ENCODE measurements at regions not wholly inside any gene's neighbourhood (a gene's known extent, or its start where the extent isn't known, plus 50 kb on each side); places are given as distances from the start of the nearest gene placed in this dataset.

- no peaks in the 10 kb centered on the region; a peak in 3 of 7 replicates for H3K36me3 Mint-ChIP-seq (ENCODE audit: insufficient read depth in 1 of 3, low read depth in 3 of 3)
- peaks cover 16 to 18% of the 10 kb centered on the region in 2 experiments for H3K4me1 Mint-ChIP-seq
Measured at GRCh38 chr4:186982160-186982559, 258.5 kb upstream of the FAT1 start.

More at GRCh38 chr4:186982160-186982559, 258.5 kb upstream of the FAT1 start:
- Histone ChIP-seq H3T11ph (ENCODE audit: low read length) (no peak overlapping the region), H3K4ac (ENCODE audit: low read depth, low read length) (no peak overlapping the region), H3K56ac (ENCODE audit: insufficient read length, low read depth, low read length) (no peak overlapping the region), H2BK15ac (ENCODE audit: low read depth, low read length) (no peak overlapping the region), H3K14ac (ENCODE audit: insufficient read depth, low read length) (no peak overlapping the region), H4K20me1 (ENCODE audit: control insufficient read depth, insufficient read depth, insufficient read length) (no peaks in the 10 kb centered on the region), H2AFZ (ENCODE audit: low read length) (no peak overlapping the region), H4K8ac (replicated peaks; ENCODE audit: insufficient read length, low read depth, low read length) (no peak overlapping the region), H3K4me2 (ENCODE audit: insufficient read depth, insufficient read length, low read length) (no peak overlapping the region), H3K79me2 (ENCODE audit: insufficient read depth, low read length) (no peaks in the 10 kb centered on the region), H3K9me3 (ENCODE audit: control insufficient read depth, low read depth, low read length) (no peaks in the 10 kb centered on the region), H2BK120ac (ENCODE audit: low read depth, low read length, poor library complexity, severe bottlenecking) (no peak overlapping the region), H2BK5ac (ENCODE audit: insufficient read length, low read length) (no peak overlapping the region), H2AK5ac (ENCODE audit: insufficient read length, low read length) (no peak overlapping the region), H3K79me1 (ENCODE audit: insufficient read depth, low read depth, low read length, poor library complexity, severe bottlenecking) (no peaks in the 10 kb centered on the region), H3K27ac (ENCODE audit: insufficient read length, low read depth, low read length) (no peak overlapping the region), H3K9ac (ENCODE audit: extremely low read depth, insufficient read length, low read length) (no peak overlapping the region), H4K5ac (ENCODE audit: insufficient read length, low read depth, low read length) (no peak overlapping the region), H3K23ac (ENCODE audit: insufficient read length, low read depth, low read length) (no peak overlapping the region), H4K91ac (ENCODE audit: insufficient read length, low read depth, low read length) (no peak overlapping the region), H2BK12ac (ENCODE audit: insufficient read length, low read depth, low read length) (no peak overlapping the region), H3K18ac (ENCODE audit: insufficient read length, low read depth, low read length) (no peak overlapping the region), H3K27me3 (ENCODE audit: insufficient read depth, low read length) (no peaks in the 10 kb centered on the region), H3K4me1 (ENCODE audit: insufficient read depth, low read length) (no peaks in the 10 kb centered on the region; the same call in 1 of the 2 replicates), H2BK20ac (ENCODE audit: low read depth, low read length, poor library complexity, severe bottlenecking) (no peak overlapping the region), H3K23me2 (ENCODE audit: insufficient read length, low read depth, low read length, poor library complexity, severe bottlenecking) (no peaks in the 10 kb centered on the region)
- H3K4me3 Mint-ChIP-seq: no peak overlapping the region
- no peak overlapping the region for H3K27ac Mint-ChIP-seq
- no peaks in the 10 kb centered on the region for H3K27me3 Mint-ChIP-seq (ENCODE audit: low read depth)
- DNase-seq: no peak
- WGBS (ENCODE audit: extremely low coverage, insufficient read length, low lambda C conversion rate): 100% methylated on average over 1 of the region's 7 CpGs
- peaks cover 0 to 6% of the 10 kb centered on the region in 2 experiments; a peak in 3 of 5 replicates for H3K9me3 Mint-ChIP-seq
- TF ChIP-seq CTCF (conservative IDR thresholded peaks at IDR 0.05): no peak
